ENCODE measurements at regions not wholly inside any gene's neighbourhood (a gene's known extent, or its start where the extent isn't known, plus 50 kb on each side); places are given as distances from the start of the nearest gene placed in this dataset.
"Not testable (repeated sequence)": the region's sequence is repeated elsewhere in the genome, so short reads cannot be mapped to it uniquely, and the experiment has no call there.

GRCh38 chr12:91882910-91883309, 262.7 kb downstream of the BTG1 start:
- DNase-seq, result no peak

DNA sequence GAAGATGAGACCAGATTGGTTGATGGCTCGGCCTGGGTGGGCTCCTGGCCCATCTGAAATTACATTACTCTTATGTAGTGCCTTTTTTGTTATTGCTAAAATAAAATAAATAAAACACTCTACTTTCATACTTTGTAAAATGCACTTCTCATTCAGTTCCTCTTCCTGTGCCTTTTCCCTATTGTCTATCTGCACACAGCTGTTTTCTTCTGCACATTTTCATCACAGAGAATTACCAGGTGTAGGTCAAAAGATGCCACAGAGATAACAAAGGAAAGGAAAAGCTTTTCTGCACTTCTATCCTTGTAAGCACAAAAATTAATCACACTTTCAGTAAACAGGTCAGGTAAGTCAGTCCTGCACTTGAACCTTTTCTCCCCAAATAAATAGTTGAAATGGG, 265.1 kb downstream of the BTG1 start:
- no peak for DNase-seq

DNA sequence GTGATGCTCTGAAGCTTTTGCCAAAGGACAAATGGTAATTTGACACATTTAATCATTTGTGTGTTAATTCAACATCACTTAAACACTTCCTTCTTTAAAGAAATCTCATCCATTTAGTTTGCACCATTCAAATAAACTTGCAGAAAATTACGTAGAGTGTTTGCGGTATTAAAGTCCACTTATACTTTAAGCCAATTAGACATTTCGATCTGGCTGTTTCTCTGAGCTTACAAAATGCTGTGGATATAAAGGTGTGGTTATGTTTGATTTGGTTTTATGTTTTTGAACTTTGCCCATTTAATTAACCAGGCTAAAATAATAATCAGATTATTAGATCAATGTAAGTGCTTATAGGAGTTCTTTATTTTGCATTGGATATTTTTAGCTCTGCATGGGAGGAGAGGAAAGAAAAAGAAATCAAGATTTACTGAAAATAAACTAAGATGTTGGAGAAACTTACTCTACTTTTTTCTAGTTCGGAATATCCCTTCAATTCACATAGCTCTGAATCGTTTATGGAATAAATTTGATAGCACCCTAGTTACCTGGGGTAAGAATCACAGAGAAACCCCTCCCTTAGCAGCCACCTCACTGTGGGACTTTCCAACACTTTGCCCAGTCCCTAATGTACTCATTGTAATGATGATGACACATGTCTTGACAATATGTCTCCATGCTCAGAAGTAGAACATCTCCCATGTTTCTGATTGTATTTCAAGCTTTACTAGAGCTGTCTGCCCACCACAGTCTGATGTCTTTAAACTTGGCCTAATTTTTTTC, 268.0 kb downstream of the BTG1 start:
- no peak for DNase-seq

- DNase-seq, result no peak
These were observed 268.6 kb downstream of the BTG1 start for GRCh38 chr12:91877022-91877421.

DNA sequence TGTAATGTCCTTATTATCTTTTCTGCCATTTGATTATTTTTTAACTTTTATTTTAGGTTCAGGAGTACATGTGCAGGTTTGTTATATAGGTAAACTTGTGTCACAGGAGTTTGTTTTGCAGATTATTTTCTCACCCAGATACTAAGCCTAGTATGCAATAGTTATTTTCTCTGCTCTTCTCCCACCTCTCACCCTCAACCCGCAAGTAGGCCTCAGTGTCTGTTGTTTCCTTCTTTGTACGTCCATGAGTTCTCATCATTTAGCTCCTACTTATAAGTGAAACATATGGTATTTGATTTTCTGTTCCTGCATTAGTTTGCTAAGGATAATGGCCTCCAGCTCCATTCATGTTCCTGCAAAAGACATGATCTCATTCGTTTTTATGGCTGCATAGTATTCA, 270.0 kb downstream of the BTG1 start:
- DNase-seq, result not testable (repeated sequence)

DNA sequence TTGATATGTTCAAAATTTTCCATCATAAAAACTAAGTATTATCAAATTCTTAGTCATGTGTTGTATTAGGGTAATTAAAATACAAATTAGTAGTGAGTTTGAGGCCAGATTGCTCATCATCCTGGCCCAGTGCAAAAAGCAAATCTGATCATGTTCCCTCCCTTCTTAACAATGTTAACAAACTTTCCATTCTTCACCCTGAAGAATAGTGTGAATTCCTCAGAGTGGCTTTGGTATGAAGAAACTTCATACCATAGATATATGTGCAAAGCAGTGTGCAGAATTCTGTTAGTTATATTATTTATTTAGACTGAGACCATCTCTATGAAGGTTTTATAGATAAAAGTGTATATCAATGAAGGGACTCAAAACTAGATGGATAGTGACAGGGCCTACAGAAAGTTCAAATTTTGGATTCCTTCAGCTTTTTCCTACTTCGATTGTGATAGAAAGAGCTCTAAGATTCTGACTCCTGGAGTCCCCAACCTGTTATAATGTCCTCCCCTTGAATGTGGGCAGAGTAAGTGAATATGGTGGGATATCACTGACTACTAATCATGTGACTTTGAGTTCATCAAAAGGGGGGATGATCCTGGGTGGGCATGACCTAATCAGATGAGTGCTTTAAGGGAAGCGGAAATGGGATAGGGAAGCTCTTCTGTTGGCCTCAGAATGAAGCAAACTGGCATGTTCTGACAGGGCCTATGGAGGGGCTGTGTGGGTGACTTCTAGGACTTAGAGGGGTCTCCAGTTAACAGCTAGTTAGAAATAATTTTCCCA, 271.4 kb downstream of the BTG1 start:
- no peak for DNase-seq

DNA sequence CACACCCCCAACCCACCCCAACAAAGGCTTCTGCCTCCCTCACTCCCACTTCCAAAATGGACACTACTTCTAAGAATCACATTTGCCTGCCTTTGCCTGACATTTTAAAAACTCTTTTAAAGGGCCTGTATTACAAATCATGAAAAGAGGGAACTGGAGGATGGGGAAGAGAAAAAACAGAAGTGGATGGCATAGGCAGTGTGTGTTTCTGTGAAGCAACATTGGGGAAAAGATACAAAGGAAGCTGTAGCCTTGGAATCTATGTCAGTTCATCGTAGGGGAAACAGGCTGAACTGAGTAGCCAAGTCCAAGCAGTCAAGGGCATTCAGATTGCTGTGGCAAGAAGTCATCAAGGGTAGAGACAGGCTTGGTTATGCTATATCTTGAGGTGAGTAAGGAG, 273.9 kb downstream of the BTG1 start:
- no peak for DNase-seq

GRCh38 chr12:91870872-91871707, 274.6 kb downstream of the BTG1 start:
- no peak for DNase-seq

DNA sequence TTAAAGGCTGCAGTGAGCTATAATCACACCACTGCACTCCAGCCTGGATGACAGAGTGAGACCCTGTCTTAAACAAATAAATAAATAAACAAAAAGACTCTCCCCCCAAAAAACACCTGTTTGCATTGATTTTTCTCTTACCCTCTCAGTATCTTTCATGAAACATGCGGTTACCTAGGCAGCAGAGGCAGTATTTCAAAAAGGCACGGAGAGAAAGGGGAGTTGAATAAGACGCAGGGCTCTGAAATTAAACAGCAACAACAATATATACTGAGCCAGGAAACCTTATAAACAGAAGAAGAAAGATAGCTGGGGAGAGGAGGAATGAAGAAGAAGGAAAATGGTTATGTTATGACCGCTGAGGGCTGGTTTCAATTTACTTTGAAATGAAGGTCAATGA, 277.6 kb downstream of the BTG1 start:
- no peak for DNase-seq

- DNase-seq, result no peak
These were observed 279.1 kb downstream of the BTG1 start for GRCh38 chr12:91866566-91866965.

DNA sequence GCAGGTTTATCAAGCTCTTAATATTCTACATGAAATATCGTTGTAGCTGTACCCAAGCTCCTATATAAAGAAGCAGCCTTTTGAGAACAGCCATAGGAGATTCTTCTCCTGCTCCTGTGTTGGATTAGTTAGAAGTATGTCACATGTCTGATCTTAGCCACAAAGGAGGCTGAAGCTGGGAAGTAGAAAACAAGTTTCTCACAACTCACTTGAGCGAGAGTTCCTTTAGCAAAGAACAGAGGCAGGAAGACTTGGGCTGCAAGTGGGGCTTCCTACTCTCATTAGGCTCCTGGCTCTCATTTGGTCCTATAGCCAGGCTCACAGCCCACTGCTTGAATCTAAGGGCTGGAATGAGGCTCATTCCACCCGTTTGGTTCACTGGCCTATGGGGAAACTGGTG, 281.9 kb downstream of the BTG1 start:
- no peak for DNase-seq

DNA sequence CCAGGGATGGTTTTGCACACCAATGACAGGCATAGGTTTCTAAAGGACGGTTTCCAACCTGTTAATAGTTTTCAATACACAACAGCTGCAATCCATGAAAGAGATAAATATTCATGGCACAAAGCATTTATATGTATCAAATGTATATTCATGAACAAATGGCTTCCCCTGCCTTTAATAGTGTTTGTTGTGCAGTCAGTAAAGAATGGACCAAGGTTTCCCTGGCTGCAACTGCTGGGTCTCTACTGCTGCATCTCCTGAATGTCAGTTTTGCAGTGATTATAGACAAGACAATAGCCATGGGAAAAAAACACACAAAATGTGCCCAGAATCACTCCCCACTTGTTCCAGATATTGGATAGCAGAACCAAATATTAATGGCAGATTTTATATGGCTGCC, 284.1 kb downstream of the BTG1 start:
- DNase-seq, result no peak

GRCh38 chr12:91859347-91859746, 286.3 kb downstream of the BTG1 start:
- DNase-seq, result no peak

DNA sequence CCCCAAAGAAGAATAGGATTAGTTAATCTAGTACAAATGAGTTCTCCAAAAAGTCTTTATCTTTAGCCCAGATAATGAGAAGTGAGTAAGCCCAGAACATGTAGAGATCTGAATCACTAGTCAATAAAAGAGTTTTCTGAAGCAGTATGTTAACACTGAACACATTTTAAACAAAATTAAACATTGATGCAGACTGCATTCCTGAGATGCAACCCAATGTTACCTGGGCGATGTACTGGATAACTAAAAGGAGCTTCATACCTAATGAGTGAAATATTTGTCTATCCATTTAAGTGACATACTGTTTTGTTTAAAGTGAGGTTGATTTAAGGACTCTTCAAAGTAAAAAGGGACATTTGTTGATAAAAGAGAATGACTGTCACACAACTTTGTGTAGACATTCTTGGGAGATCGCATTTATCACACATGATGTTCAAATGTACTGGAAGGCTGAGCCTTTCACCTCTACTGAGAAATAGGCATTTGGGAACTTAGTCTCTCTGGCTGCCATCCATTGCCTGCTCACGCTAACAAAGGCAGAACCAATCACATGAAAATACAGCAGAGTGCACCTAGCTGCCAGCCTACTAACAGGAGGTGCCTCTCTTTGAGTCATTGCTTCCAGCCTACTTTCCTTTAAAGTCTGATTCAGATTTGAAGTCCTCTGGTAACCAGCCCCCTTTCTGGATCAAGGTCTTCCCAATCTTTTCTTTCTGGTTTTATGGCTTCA, 287.7 kb downstream of the BTG1 start:
- DNase-seq, result no peak

GRCh38 chr12:91854725-91855124, 290.9 kb downstream of the BTG1 start:
- no peak for DNase-seq

GRCh38 chr12:91853350-91854127, 292.1 kb downstream of the BTG1 start:
- no peak for DNase-seq

DNA sequence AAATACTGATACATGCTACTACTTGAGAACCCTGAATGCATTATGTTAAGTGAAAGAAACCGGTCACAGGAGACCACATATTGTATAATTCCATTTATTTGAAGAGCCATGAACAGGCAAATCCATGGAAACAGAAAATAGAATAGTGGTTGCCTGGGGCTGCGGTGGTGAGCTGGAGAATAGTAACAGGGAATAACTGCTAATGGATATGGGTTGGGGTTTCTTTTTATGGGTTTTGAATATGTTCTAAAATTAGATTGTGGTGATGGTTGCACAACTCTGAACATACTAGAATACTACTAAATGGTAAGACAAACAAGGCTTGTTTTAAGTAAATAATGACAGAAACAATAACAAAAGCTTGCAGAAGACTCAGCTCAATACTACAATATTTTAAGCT, 293.0 kb downstream of the BTG1 start:
- no peak for DNase-seq

- no peak for DNase-seq
These were observed 293.7 kb downstream of the BTG1 start for GRCh38 chr12:91851741-91852477.

- no peak for DNase-seq
These were observed 299.1 kb downstream of the BTG1 start for GRCh38 chr12:91846466-91847055.

- DNase-seq, result no peak
These were observed 300.3 kb downstream of the BTG1 start for GRCh38 chr12:91845365-91845764.

DNA sequence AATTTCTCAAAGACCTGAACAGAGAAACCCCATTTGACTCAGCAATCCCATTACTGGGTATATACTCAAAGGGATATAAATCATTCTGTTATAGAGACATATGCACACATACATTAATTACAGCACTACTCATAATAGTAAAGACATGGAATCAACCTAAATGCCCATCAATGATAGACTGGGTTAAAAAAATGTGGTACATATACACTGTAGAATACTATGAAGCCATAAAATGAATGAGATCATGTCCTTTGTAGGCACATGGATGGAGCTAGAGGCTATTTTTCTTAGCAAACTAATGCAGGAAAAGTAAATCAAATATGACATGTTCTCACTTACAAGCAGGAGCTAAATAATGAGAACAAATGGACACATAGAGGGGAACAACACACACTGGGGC, 303.8 kb downstream of the BTG1 start:
- DNase-seq, result no peak
